ENCODE measurements at regions not wholly inside any gene's neighbourhood (a gene's known extent, or its start where the extent isn't known, plus 50 kb on each side); places are given as distances from the start of the nearest gene placed in this dataset.

GRCh38 chr1:43063394-43064219 lies 104.9 kb upstream of the SLC2A1 start:
- no peak overlapping the region for H3K27ac ChIP-seq (ENCODE audit: low read length)
- H3K9me3 ChIP-seq (ENCODE audit: control insufficient read depth, low read depth, low read length), result no peaks in the 10 kb centered on the region
- H3K4me1 ChIP-seq (ENCODE audit: control insufficient read depth, low read depth, low read length), result peaks cover 16% of the 10 kb centered on the region
- H3K27me3 ChIP-seq (ENCODE audit: control insufficient read depth, insufficient read depth, low read length), result no peaks in the 10 kb centered on the region
- H3K36me3 ChIP-seq (ENCODE audit: control insufficient read depth, low read depth, low read length), result no peaks in the 10 kb centered on the region
- no peak overlapping the region for H3K4me3 ChIP-seq (ENCODE audit: low read length)
- no peak overlapping the region for H3K9ac ChIP-seq (ENCODE audit: low read length)

DNA sequence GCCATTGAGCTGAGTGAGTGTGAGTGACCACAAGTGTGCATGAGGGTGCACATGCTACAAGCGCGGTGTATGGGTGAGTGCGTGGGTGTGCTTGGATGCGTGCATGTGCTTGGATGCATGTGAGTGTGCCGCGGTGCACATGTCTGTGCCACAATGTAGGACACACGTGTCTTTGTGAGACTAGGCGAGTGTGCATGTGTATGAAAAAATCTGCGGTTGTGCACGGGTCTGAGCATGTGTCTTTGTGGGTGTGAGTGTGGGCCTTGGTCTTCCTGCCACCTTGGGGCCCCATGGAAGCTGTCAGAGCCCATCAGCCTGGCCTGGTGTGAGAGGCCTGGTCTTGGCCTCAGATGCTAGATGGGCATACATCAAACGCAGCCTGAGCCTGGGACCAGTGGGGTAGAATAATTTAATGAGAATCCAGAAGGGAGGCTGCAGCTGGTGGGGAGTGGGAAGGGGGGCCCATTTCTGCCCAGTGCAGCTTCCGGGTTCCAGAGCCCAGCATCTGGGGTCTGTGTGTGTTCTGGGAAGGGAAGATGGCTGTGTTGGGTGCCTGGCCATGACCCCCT lies 103.9 kb upstream of the SLC2A1 start:
- Histone ChIP-seq H3K9me3 (ENCODE audit: control insufficient read depth, low read depth, low read length) (no peaks in the 10 kb centered on the region), H3K27me3 (ENCODE audit: control insufficient read depth, insufficient read depth, low read length) (no peaks in the 10 kb centered on the region), H3K9ac (ENCODE audit: low read length) (no peak overlapping the region), H3K4me3 (ENCODE audit: low read length) (no peak overlapping the region), H3K27ac (ENCODE audit: low read length) (no peak overlapping the region), H3K36me3 (ENCODE audit: control insufficient read depth, low read depth, low read length) (no peaks in the 10 kb centered on the region), H3K4me1 (ENCODE audit: control insufficient read depth, low read depth, low read length) (peaks cover 16% of the 10 kb centered on the region)

GRCh38 chr1:43061757-43062156 lies 103.1 kb upstream of the SLC2A1 start:
- no peaks in the 10 kb centered on the region for H3K9me3 ChIP-seq (ENCODE audit: control insufficient read depth, low read depth, low read length)
- H3K27ac ChIP-seq (ENCODE audit: low read length), result no peak overlapping the region
- H3K36me3 ChIP-seq (ENCODE audit: control insufficient read depth, low read depth, low read length), result no peaks in the 10 kb centered on the region
- no peak overlapping the region for H3K9ac ChIP-seq (ENCODE audit: low read length)
- no peak overlapping the region for H3K4me3 ChIP-seq (ENCODE audit: low read length)
- no peaks in the 10 kb centered on the region for H3K27me3 ChIP-seq (ENCODE audit: control insufficient read depth, insufficient read depth, low read length)
- peaks cover 16% of the 10 kb centered on the region for H3K4me1 ChIP-seq (ENCODE audit: control insufficient read depth, low read depth, low read length)

DNA sequence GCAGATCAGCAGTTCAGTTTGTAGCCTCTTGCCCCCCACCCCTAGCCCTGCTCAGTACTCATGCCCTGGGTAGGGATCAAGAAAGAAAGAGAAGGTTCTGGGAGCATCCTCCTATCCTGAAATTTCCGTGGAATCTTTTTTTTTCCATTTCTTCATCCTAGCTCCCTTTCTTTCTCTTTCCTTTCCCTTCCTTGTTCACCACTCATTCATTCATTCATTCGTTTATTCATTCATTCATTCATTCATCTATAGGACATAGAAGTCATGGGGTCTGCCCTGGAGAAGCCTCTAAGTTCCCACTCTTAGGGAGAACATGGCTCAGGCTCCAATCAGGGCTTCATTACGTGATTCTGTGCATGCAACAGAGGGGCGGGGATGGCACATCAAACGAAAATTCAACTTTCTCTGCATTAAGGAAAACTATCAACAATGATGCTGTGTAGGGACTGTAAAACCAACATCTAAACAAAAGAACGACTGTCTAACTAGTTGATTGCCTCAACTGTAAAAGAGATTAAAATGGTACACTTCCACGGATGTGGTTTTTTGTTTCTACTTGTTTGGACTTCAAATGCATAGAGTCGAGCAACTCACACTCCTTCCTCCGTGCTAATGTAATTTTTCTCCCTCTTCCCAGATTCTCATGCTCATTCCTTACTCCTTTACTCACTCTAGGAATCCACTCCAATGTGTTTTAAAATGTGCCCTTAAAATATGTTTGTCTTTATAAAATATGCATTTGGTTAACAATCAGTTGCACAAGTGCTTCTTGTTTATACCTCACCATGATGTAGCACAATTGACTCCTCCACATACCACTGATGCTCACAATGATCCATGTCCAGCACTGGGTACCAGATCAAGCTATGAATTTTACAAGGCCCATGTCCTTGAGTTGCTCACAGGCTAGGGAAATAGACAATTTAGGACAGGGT lies 101.2 kb upstream of the SLC2A1 start:
- no peaks in the 10 kb centered on the region for H3K9me3 ChIP-seq (ENCODE audit: control insufficient read depth, low read depth, low read length)
- H3K9ac ChIP-seq (ENCODE audit: low read length), result no peak overlapping the region
- no peaks in the 10 kb centered on the region for H3K36me3 ChIP-seq (ENCODE audit: control insufficient read depth, low read depth, low read length)
- no peak overlapping the region for H3K27ac ChIP-seq (ENCODE audit: low read length)
- H3K27me3 ChIP-seq (ENCODE audit: control insufficient read depth, insufficient read depth, low read length), result no peaks in the 10 kb centered on the region
- no peak overlapping the region for H3K4me3 ChIP-seq (ENCODE audit: low read length)
- peaks cover 16% of the 10 kb centered on the region for H3K4me1 ChIP-seq (ENCODE audit: control insufficient read depth, low read depth, low read length)

GRCh38 chr1:43058545-43059360 lies 100.1 kb upstream of the SLC2A1 start:
- Histone ChIP-seq H3K27ac (ENCODE audit: low read length) (no peak overlapping the region), H3K36me3 (ENCODE audit: control insufficient read depth, low read depth, low read length) (no peaks in the 10 kb centered on the region), H3K4me3 (ENCODE audit: low read length) (no peak overlapping the region), H3K27me3 (ENCODE audit: control insufficient read depth, insufficient read depth, low read length) (no peaks in the 10 kb centered on the region), H3K9me3 (ENCODE audit: control insufficient read depth, low read depth, low read length) (no peaks in the 10 kb centered on the region), H3K4me1 (ENCODE audit: control insufficient read depth, low read depth, low read length) (peaks cover 16% of the 10 kb centered on the region), H3K9ac (ENCODE audit: low read length) (no peak overlapping the region)

GRCh38 chr1:43058056-43058455 lies 99.4 kb upstream of the SLC2A1 start:
- Histone ChIP-seq H3K36me3 (ENCODE audit: control insufficient read depth, low read depth, low read length) (no peaks in the 10 kb centered on the region), H3K4me1 (ENCODE audit: control insufficient read depth, low read depth, low read length) (peaks cover 16% of the 10 kb centered on the region), H3K9ac (ENCODE audit: low read length) (no peak overlapping the region), H3K27me3 (ENCODE audit: control insufficient read depth, insufficient read depth, low read length) (no peaks in the 10 kb centered on the region), H3K4me3 (ENCODE audit: low read length) (no peak overlapping the region), H3K9me3 (ENCODE audit: control insufficient read depth, low read depth, low read length) (no peaks in the 10 kb centered on the region), H3K27ac (ENCODE audit: low read length) (no peak overlapping the region)

GRCh38 chr1:43057567-43057966 lies 98.9 kb upstream of the SLC2A1 start:
- no peak overlapping the region for H3K4me3 ChIP-seq (ENCODE audit: low read length)
- H3K36me3 ChIP-seq (ENCODE audit: control insufficient read depth, low read depth, low read length), result no peaks in the 10 kb centered on the region
- H3K9me3 ChIP-seq (ENCODE audit: control insufficient read depth, low read depth, low read length), result no peaks in the 10 kb centered on the region
- H3K27me3 ChIP-seq (ENCODE audit: control insufficient read depth, insufficient read depth, low read length), result no peaks in the 10 kb centered on the region
- peaks cover 16% of the 10 kb centered on the region for H3K4me1 ChIP-seq (ENCODE audit: control insufficient read depth, low read depth, low read length)
- H3K27ac ChIP-seq (ENCODE audit: low read length), result no peak overlapping the region
- H3K9ac ChIP-seq (ENCODE audit: low read length), result no peak overlapping the region

DNA sequence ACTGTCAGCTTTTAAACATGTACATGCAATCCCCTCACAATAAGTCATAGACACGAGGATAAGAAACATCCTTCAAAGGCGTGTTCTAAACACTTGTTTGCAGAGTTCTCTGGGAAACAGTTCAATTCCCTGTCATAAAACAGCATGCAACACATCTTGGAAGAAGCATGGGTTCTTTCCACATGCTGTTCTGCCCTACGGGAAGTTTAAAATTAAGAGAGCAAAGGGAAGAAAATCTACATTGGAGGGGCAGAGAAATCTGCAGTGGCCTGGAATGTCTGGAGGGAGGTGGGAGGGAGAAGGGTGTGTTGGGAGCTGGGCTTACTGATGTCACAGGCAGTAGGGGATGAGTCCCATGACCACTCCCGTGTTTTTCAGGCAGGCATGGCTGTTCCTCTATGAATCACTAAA lies 98.3 kb upstream of the SLC2A1 start:
- Histone ChIP-seq H3K36me3 (ENCODE audit: control insufficient read depth, low read depth, low read length) (no peaks in the 10 kb centered on the region), H3K4me3 (ENCODE audit: low read length) (no peak overlapping the region), H3K9me3 (ENCODE audit: control insufficient read depth, low read depth, low read length) (no peaks in the 10 kb centered on the region), H3K9ac (ENCODE audit: low read length) (no peak overlapping the region), H3K4me1 (ENCODE audit: control insufficient read depth, low read depth, low read length) (peaks cover 12% of the 10 kb centered on the region), H3K27ac (ENCODE audit: low read length) (no peak overlapping the region), H3K27me3 (ENCODE audit: control insufficient read depth, insufficient read depth, low read length) (no peaks in the 10 kb centered on the region)

DNA sequence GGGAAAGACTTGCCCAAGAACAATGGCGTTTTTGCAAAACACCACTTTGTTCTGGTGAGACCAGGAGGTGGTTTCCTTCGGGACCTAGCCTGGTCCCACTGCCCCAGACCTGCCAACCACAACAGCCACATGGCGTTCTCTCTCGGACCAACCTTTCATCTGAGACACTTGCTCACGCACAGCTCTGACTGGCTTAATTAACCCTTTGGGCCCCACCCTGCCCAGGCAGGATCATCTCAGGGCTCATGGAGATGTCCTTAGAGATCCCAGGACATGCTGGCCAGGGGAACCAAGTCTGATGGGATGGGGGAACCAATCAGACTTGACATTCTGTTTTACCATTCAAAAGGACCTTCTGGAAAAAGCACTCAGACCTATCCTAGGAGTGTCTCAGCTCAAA lies 97.8 kb upstream of the SLC2A1 start:
- no peak overlapping the region for H3K27ac ChIP-seq (ENCODE audit: low read length)

DNA sequence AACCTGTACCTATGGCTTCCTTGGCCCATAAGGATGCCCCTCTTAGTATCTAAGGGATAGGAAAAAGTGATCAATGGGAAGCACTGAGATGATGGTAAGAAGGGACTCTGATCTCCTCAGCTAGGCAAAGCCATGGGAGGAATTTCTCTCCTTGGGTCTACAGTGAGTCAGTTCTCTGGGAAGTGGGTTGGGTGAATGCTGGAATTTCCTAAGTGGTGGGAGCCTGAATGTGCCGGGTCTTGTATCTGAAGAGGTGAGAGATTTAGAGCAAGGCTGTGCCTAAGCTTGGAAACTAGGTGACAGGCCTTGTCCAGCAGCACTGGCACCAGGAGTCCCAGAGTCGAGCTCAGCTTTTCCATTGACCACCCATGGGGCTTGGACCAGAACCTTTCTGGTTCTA lies 96.3 kb upstream of the SLC2A1 start:
- Histone ChIP-seq H3K9ac (ENCODE audit: low read length) (no peak overlapping the region), H3K36me3 (ENCODE audit: control insufficient read depth, low read depth, low read length) (no peaks in the 10 kb centered on the region), H3K27me3 (ENCODE audit: control insufficient read depth, insufficient read depth, low read length) (no peaks in the 10 kb centered on the region), H3K27ac (ENCODE audit: low read length) (no peak overlapping the region), H3K4me1 (ENCODE audit: control insufficient read depth, low read depth, low read length) (peaks cover 9% of the 10 kb centered on the region), H3K4me3 (ENCODE audit: low read length) (no peak overlapping the region), H3K9me3 (ENCODE audit: control insufficient read depth, low read depth, low read length) (no peaks in the 10 kb centered on the region)

More for the DNA sequence above, 97.8 kb upstream of the SLC2A1 start:
- H3K36me3 ChIP-seq (ENCODE audit: control insufficient read depth, low read depth, low read length), result no peaks in the 10 kb centered on the region
- no peak overlapping the region for H3K9ac ChIP-seq (ENCODE audit: low read length)
- no peak overlapping the region for H3K4me3 ChIP-seq (ENCODE audit: low read length)
- no peaks in the 10 kb centered on the region for H3K9me3 ChIP-seq (ENCODE audit: control insufficient read depth, low read depth, low read length)
- H3K27me3 ChIP-seq (ENCODE audit: control insufficient read depth, insufficient read depth, low read length), result no peaks in the 10 kb centered on the region
- peaks cover 9% of the 10 kb centered on the region for H3K4me1 ChIP-seq (ENCODE audit: control insufficient read depth, low read depth, low read length)

Data from iPS-18a (cell line).